PC-9 (cell line): ENCODE measurements at regions not wholly inside any gene's neighbourhood (a gene's known extent, or its start where the extent isn't known, plus 50 kb on each side); places are given as distances from the start of the nearest gene placed in this dataset.

Experiments used
- BruUV-seq: library from RNA; stranded (reverse); fragments of 400-500 nt; replicated peaks from 2 replicates; lab custom pipeline; 2021; lab: Mats Ljungman, UMichigan
- CTCF ChIA-PET: fragments of 300-600 bp; sonication (Branson Sonifier 250); formaldehyde crosslinking; loops from one replicate; lab custom pipeline; 2022; ENCODE audit warnings: antibody characterized with exemption; lab: Charles Lee
- POLR2A ChIA-PET: fragments of 300-600 bp; sonication (Branson Sonifier 250); formaldehyde crosslinking; loops from one replicate; lab custom pipeline; 2022; ENCODE audit warnings: antibody characterized with exemption; ENCODE audit not compliant: unreplicated experiment; lab: Charles Lee
- DNase-seq, 2 experiments: peaks; one replicate each; pipeline versions ENCODE4 v3.0.0 to v3.0.0-alpha.2; 2015 to 2022; ENCODE audit warnings: mixed read lengths in 1 of 2
- H2AFZ ChIP-seq: fragments of 200-600 bp; sonication (generic); 2 replicates; pipeline ENCODE4 v1.8.1; 2017; ENCODE audit warnings: antibody characterized with exemption
- H3F3A ChIP-seq: fragments of 200-600 bp; sonication (generic); 2 replicates; pipeline ENCODE4 v1.8.1; 2017; ENCODE audit warnings: antibody characterized with exemption, mild to moderate bottlenecking, low read depth; ENCODE audit not compliant: insufficient read depth
- H3K27ac ChIP-seq: fragments of 200-600 bp; sonication (generic); 2 replicates; pipeline ENCODE4 v1.6.1; 2016; ENCODE audit warnings: mixed run types
- H3K27me3 ChIP-seq: fragments of 200-600 bp; sonication (generic); 2 replicates; pipeline ENCODE4 v1.6.1; 2016; ENCODE audit warnings: low read depth, mixed run types; ENCODE audit not compliant: insufficient read depth
- H3K36me3 ChIP-seq: fragments of 200-600 bp; sonication (generic); 2 replicates; pipeline ENCODE4 v1.6.1; 2016; ENCODE audit warnings: low read depth, mixed run types
- H3K4me1 ChIP-seq: fragments of 200-600 bp; sonication (generic); replicated peaks from 2 replicates; pipeline ENCODE4 v1.6.1; 2016; ENCODE audit warnings: mixed run types; ENCODE audit not compliant: insufficient read depth
- H3K4me2 ChIP-seq: fragments of 200-600 bp; sonication (generic); 2 replicates; pipeline ENCODE4 v1.6.1; 2017; ENCODE audit warnings: mixed run types
- H3K4me3 ChIP-seq: fragments of 200-600 bp; sonication (generic); 2 replicates; pipeline ENCODE4 v1.6.1; 2016; ENCODE audit warnings: mixed run types
- H3K79me2 ChIP-seq: fragments of 200-600 bp; sonication (generic); 2 replicates; pipeline ENCODE4 v1.6.1; 2017; ENCODE audit warnings: low read depth, mixed run types
- H3K9me2 ChIP-seq: fragments of 200-600 bp; sonication (generic); 2 replicates; pipeline ENCODE4 v1.8.1; 2017; ENCODE audit warnings: mild to moderate bottlenecking; ENCODE audit not compliant: insufficient read depth
- H3K9me3 ChIP-seq: fragments of 200-600 bp; sonication (generic); 2 replicates; pipeline ENCODE4 v1.8.1; 2016; ENCODE audit warnings: low read depth; ENCODE audit not compliant: insufficient read depth
- H4K20me1 ChIP-seq: fragments of 200-600 bp; sonication (generic); 2 replicates; pipeline ENCODE4 v1.8.1; 2017; ENCODE audit not compliant: insufficient read depth
- CTCF ChIP-seq: fragments of 200-600 bp; sonication (generic); conservative IDR thresholded peaks from 2 replicates; pipeline ENCODE4 v1.6.1; 2017; ENCODE audit warnings: mixed run types, antibody characterized with exemption, mild to moderate bottlenecking, moderate library complexity
- EZH2 ChIP-seq: fragments of 200-600 bp; sonication (generic); IDR thresholded peaks from 2 replicates; pipeline ENCODE4 v1.8.0; 2017; ENCODE audit warnings: antibody characterized with exemption, low read depth
- intact Hi-C: fragments of 100-400 bp; cut with micrococcal nuclease; formaldehyde crosslinking; loops from one replicate; pipeline ENCODE4 v1.10.0; 2022; ENCODE audit not compliant: unreplicated experiment

- Histone ChIP-seq H3K79me2 (no peaks in the 10 kb centered on the region), H3K4me2 (no peak overlapping the region), H3K27me3 (no peaks in the 10 kb centered on the region), H3F3A (no peaks in the 10 kb centered on the region), H4K20me1 (no peaks in the 10 kb centered on the region), H3K27ac (no peak overlapping the region), H2AFZ (no peak overlapping the region), H3K9me3 (no peaks in the 10 kb centered on the region), H3K9me2 (no peaks in the 10 kb centered on the region; the same call in 1 of the 2 replicates), H3K4me3 (no peak overlapping the region), H3K4me1 (no peaks in the 10 kb centered on the region), H3K36me3 (no peaks in the 10 kb centered on the region)
- ChIA-PET POLR2A (no interaction called here), CTCF (no interaction called here)
- no peak for DNase-seq
- TF ChIP-seq CTCF, result no peak
- TF ChIP-seq EZH2, result no peak
- BruUV-seq, result no TSS peak
- intact Hi-C loops, result no loop called here
Observed at GRCh38 chr1:199046618-199047017, 407.8 kb downstream of the PTPRC start.

- Histone ChIP-seq H3K79me2 (no peaks in the 10 kb centered on the region), H3K36me3 (no peaks in the 10 kb centered on the region), H3K9me3 (no peaks in the 10 kb centered on the region), H3F3A (no peaks in the 10 kb centered on the region), H3K27me3 (no peaks in the 10 kb centered on the region), H2AFZ (no peak overlapping the region), H3K4me3 (no peak overlapping the region), H4K20me1 (no peaks in the 10 kb centered on the region), H3K9me2 (no peaks in the 10 kb centered on the region; the same call in 1 of the 2 replicates), H3K27ac (no peak overlapping the region), H3K4me2 (no peak overlapping the region), H3K4me1 (no peaks in the 10 kb centered on the region)
- intact Hi-C loops, result no loop called here
- BruUV-seq, result no TSS peak
- CTCF ChIA-PET, result no interaction called here
- TF ChIP-seq CTCF (no peak), EZH2 (no peak)
- POLR2A ChIA-PET, result no interaction called here
- no peak for DNase-seq
Observed at GRCh38 chr1:199054694-199055093, 415.9 kb downstream of the PTPRC start.

GRCh38 chr1:199057322-199057721 is 418.5 kb downstream of the PTPRC start:
- Histone ChIP-seq H3K79me2 (no peaks in the 10 kb centered on the region), H3K4me3 (no peak overlapping the region), H3K4me1 (no peaks in the 10 kb centered on the region), H3K36me3 (no peaks in the 10 kb centered on the region), H4K20me1 (no peaks in the 10 kb centered on the region), H3K4me2 (no peak overlapping the region), H3K27me3 (no peaks in the 10 kb centered on the region), H3F3A (no peaks in the 10 kb centered on the region), H3K27ac (no peak overlapping the region), H3K9me2 (no peaks in the 10 kb centered on the region), H3K9me3 (no peaks in the 10 kb centered on the region), H2AFZ (no peak overlapping the region)
- ChIA-PET POLR2A (no interaction called here), CTCF (no interaction called here)
- BruUV-seq, result no TSS peak
- no peak for DNase-seq
- intact Hi-C loops, result no loop called here
- TF ChIP-seq EZH2, result no peak
- no peak for TF ChIP-seq CTCF
